Esophagus muscularis mucosa (tissue), 4 donors: ENCODE measurements at regions not wholly inside any gene's neighbourhood (a gene's known extent, or its start where the extent isn't known, plus 50 kb on each side); places are given as distances from the start of the nearest gene placed in this dataset.

Source experiments
- DNase-seq: peaks from one replicate; pipeline ENCODE4 v3.0.0-alpha.2; 2017; ENCODE audit errors: extremely low spot score
- H3K27ac ChIP-seq, 4 donors: fragments of 200-600 bp; sonication (generic); replicated peaks in 1 of 4; 1 replicate in 3 of 4; 2 replicates in 1 of 4; pipeline ENCODE4 v1.5.1; 2016 to 2019; ENCODE audit warnings: mild to moderate bottlenecking in 1 of 4
- H3K27me3 ChIP-seq, 4 donors: fragments of 200-600 bp; sonication (generic); one replicate each; pipeline versions ENCODE4 v1.5.1 to v1.6.0; 2016 to 2019
- H3K36me3 ChIP-seq, 4 donors: fragments of 200-600 bp; sonication (generic); one replicate each; pipeline ENCODE4 v1.5.1; 2016 to 2019
- H3K4me1 ChIP-seq, 4 donors: fragments of 200-600 bp; sonication (generic); one replicate each; pipeline ENCODE4 v1.5.1; 2016 to 2019
- H3K4me3 ChIP-seq, 4 donors: fragments of 200-600 bp; sonication (generic); 1 replicate in 2 of 4; 2 replicates in 2 of 4; pipeline ENCODE4 v1.5.1; 2016 to 2019; ENCODE audit warnings: mild to moderate bottlenecking in 4 of 4, moderate library complexity in 1 of 4
- H3K9me3 ChIP-seq, 4 donors: fragments of 200-600 bp; sonication (generic); 1 replicate in 3 of 4; 2 replicates in 1 of 4; pipeline ENCODE4 v1.5.1; 2016 to 2019
- EP300 ChIP-seq: sonication (generic); formaldehyde crosslinking; IDR thresholded peaks from one replicate; pipeline ENCODE4 v1.6.1; 2017; ENCODE audit warnings: antibody characterized with exemption
- POLR2A ChIP-seq: fragments of 450-650 bp; IDR thresholded peaks from one replicate; pipeline ENCODE4 v1.6.1; 2017; ENCODE audit warnings: antibody characterized with exemption, moderate library complexity, mild to moderate bottlenecking, low read depth
- POLR2AphosphoS5 ChIP-seq, 2 donors: sonication (generic); formaldehyde crosslinking; IDR thresholded peaks; one replicate each; pipeline ENCODE4 v1.6.1; 2017; ENCODE audit warnings: antibody characterized with exemption in 2 of 2
- WGBS: methylation state at CpG from one replicate; pipeline ENCODE4 v1.1.5; 2018; 5-methylcytosine and 5-hydroxymethylcytosine counted together
- intact Hi-C: fragments of 100-400 bp; cut with DNase I; formaldehyde crosslinking; loops from one replicate; pipeline ENCODE4 v1.15.1; 2023
- TF ChIP-seq, protein P1 (sequence below), 3 experiments: fragments of 200-600 bp in 2 of 3; fragments of 450-650 bp in 1 of 3; sonication (generic) in 2 of 3; IDR thresholded peaks; one replicate each; pipeline ENCODE4 v1.5.1; 2017 to 2019; ENCODE audit warnings: antibody characterized with exemption in 3 of 3, mild to moderate bottlenecking in 2 of 3, moderate library complexity in 1 of 3

DNA sequence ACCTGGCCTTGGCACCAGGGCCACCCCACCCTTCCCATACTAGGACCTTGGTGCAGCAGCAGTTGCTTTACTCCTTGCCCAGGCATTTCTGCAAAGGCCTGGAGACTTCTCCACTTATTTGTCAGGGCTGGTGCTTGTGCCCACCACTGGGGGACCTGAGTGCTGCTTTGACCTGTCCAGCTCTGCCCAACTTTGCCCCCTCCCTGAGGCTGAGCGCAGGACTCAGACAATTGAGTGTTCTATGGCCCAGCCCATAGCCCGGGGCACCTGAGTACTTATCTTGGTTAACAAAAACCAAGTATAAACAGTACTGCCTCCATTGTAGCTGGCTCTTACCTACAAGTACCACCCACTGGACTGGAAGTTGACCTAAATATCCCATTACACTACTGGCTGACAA, 406.1 kb upstream of the CHD1 start:
- Histone ChIP-seq H3K4me1 (no peaks in the 10 kb centered on the region), H3K27ac (no peak overlapping the region), H3K9me3 (peaks cover 0 to 13% (median 9%) of the 10 kb centered on the region in 4 donors), H3K27me3 (no peaks in the 10 kb centered on the region), H3K36me3 (no peaks in the 10 kb centered on the region), H3K4me3 (no peak overlapping the region)
- WGBS = 100% methylated on average over 1 of the region's 2 CpGs
- no peak for TF ChIP-seq EP300
- TF ChIP-seq POLR2AphosphoS5 (IDR thresholded peaks at IDR 0.05) = no peak
- TF ChIP-seq, protein P1, sequence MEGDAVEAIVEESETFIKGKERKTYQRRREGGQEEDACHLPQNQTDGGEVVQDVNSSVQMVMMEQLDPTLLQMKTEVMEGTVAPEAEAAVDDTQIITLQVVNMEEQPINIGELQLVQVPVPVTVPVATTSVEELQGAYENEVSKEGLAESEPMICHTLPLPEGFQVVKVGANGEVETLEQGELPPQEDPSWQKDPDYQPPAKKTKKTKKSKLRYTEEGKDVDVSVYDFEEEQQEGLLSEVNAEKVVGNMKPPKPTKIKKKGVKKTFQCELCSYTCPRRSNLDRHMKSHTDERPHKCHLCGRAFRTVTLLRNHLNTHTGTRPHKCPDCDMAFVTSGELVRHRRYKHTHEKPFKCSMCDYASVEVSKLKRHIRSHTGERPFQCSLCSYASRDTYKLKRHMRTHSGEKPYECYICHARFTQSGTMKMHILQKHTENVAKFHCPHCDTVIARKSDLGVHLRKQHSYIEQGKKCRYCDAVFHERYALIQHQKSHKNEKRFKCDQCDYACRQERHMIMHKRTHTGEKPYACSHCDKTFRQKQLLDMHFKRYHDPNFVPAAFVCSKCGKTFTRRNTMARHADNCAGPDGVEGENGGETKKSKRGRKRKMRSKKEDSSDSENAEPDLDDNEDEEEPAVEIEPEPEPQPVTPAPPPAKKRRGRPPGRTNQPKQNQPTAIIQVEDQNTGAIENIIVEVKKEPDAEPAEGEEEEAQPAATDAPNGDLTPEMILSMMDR (IDR thresholded peaks at IDR 0.05) = no peak
- no peak for TF ChIP-seq POLR2A
- intact Hi-C loops = no loop called here
- DNase-seq = no peak

DNA sequence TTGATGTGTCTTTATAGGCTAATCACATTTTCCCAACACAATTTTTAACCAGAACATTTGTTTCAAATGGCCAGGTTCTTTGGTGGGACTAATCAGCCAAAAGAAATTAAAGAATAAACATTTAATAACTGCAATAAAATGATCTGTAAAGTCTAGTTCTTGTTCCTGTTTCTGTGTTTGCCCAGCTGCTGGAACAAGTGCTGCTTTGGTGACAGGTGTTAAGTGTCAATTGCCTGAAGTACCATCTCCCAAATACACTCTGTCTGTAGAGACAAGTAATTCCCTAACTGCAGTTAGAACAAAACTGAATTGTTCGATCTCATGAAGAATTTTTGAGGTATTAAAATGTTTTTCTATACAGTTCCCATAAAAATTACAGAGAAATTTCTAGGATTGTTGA, 402.3 kb upstream of the CHD1 start:
- Histone ChIP-seq H3K27me3 (no peaks in the 10 kb centered on the region), H3K4me1 (no peaks in the 10 kb centered on the region), H3K4me3 (no peak overlapping the region), H3K27ac (no peak overlapping the region), H3K9me3 (peaks cover 0 to 8% (median 0%) of the 10 kb centered on the region in 4 donors), H3K36me3 (no peaks in the 10 kb centered on the region)
- intact Hi-C loops = no loop called here
- no peak for DNase-seq
- WGBS = 53% methylated on average over 1 of the region's 1 CpG
- TF ChIP-seq EP300 (no peak), POLR2AphosphoS5 (IDR thresholded peaks at IDR 0.05) (no peak), POLR2A (no peak)
- TF ChIP-seq, protein P1 (IDR thresholded peaks at IDR 0.05) = no peak

DNA sequence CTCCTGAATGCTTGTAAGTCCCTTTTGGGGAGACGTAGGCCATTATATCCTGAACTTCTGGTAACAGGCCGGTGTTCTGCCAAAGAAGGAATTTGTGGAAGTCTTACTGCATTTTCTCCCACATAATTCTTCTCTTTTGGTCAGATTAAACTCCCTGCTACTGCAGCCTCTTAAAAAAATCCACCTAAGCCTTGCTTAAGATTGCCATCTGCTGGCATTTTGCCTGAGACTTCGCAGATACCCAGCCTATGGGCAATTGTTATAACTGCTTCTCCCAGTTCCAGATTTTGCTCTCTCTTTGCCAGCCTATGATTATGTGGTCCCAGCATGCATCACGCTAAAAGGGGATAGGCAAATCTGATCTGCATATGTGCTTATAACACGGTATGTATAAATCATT, 391.6 kb upstream of the CHD1 start:
- Histone ChIP-seq H3K4me1 (no peaks in the 10 kb centered on the region), H3K27ac (no peak overlapping the region), H3K9me3 (no peaks in the 10 kb centered on the region), H3K27me3 (no peaks in the 10 kb centered on the region), H3K36me3 (no peaks in the 10 kb centered on the region), H3K4me3 (no peak overlapping the region)
- TF ChIP-seq EP300 (no peak), POLR2A (no peak)
- DNase-seq = no peak
- intact Hi-C loops = no loop called here
- WGBS = 66% methylated on average over 5 of the region's 5 CpGs

DNA sequence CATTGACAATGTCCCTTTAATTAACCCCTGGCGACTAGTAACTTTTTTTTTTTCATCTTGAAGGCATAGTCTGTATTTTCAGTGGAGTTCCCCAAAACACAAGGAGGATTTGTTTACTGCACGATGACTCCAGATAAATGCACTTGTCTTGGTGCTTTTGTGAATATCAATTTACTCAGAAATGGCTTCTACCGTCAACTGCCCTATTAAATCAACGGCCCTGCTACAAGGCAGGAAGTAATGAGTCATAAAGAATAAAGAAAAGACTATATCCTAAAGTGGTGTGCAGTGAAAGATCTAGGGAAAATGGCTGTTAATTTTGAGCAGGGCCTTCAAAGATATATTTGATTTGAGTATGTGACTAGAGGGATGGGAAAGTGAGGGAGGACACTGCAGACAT, 388.3 kb upstream of the CHD1 start:
- no peak overlapping the region for H3K4me3 ChIP-seq
- no peaks in the 10 kb centered on the region for H3K4me1 ChIP-seq
- no peaks in the 10 kb centered on the region for H3K9me3 ChIP-seq
- WGBS = 70% methylated on average over 4 of the region's 4 CpGs
- TF ChIP-seq, protein P1 (IDR thresholded peaks at IDR 0.05) = no peak
- no peak for TF ChIP-seq EP300
- TF ChIP-seq POLR2AphosphoS5 (IDR thresholded peaks at IDR 0.05) = no peak
- no peak for TF ChIP-seq POLR2A
- no peaks in the 10 kb centered on the region for H3K36me3 ChIP-seq
- H3K27ac ChIP-seq = no peak overlapping the region
- intact Hi-C loops = no loop called here
- H3K27me3 ChIP-seq = no peaks in the 10 kb centered on the region
- no peak for DNase-seq

DNA sequence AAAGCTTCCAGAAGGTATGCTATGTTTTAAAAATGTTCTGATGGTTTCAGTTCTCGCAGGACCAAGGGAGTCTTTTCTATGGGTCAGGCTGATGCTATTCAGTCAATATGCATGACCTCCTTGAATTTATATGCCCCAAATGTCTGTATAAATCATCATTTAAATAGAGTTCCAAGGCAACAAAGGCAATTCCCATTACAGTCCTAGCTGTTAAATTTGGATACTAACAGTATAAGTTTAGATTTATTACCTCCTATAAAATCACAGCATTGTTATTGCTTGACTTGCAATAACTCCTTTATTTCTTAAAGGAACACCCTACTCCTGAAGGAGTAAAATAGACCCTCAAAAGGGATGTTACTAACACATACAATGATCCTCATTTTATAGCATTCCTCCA, 387.7 kb upstream of the CHD1 start:
- intact Hi-C loops = no loop called here
- no peaks in the 10 kb centered on the region for H3K9me3 ChIP-seq
- no peak for DNase-seq
- H3K27me3 ChIP-seq = no peaks in the 10 kb centered on the region
- no peak overlapping the region for H3K27ac ChIP-seq
- H3K36me3 ChIP-seq = no peaks in the 10 kb centered on the region
- H3K4me3 ChIP-seq = no peak overlapping the region
- TF ChIP-seq EP300 (no peak), POLR2A (no peak), POLR2AphosphoS5 (IDR thresholded peaks at IDR 0.05) (no peak)
- TF ChIP-seq, protein P1 (IDR thresholded peaks at IDR 0.05) = no peak
- 94% methylated on average over 1 of the region's 1 CpG for WGBS
- H3K4me1 ChIP-seq = no peaks in the 10 kb centered on the region
